HEK293 (cell line): ENCODE measurements at regions not wholly inside any gene's neighbourhood (a gene's known extent, or its start where the extent isn't known, plus 50 kb on each side); places are given as distances from the start of the nearest gene placed in this dataset.
"Not testable (repeated sequence)": the region's sequence is repeated elsewhere in the genome, so short reads cannot be mapped to it uniquely, and the experiment has no call there.

Experiments
- CTCF ChIA-PET: fragments of 350-600 bp; formaldehyde crosslinking; extraction: SDS; loops from one replicate; lab custom pipeline; 2021; ENCODE audit warnings: antibody characterized with exemption; lab: Yijun Ruan, JAX
- POLR2A ChIA-PET: fragments of 300-600 bp; formaldehyde crosslinking; extraction: SDS; loops from one replicate; lab custom pipeline; 2020; ENCODE audit warnings: antibody characterized with exemption, inconsistent platforms; lab: Yijun Ruan, JAX
- H3K27ac ChIP-seq: fragments of 200-500 bp; sonication (Bioruptor generic); 2 replicates; pipeline ENCODE4 v1.5.1; 2014; ENCODE audit warnings: low read depth, low read length, control low read depth, inconsistent platforms; ENCODE audit errors: extremely low read depth
- H3K36me3 ChIP-seq, 2 experiments: fragments of 200-500 bp in 1 of 2; sonication (Bioruptor generic) in 1 of 2; 1 replicate in 1 of 2; 2 replicates in 1 of 2; pipeline ENCODE4 v1.5.1; 2014 to 2017; ENCODE audit warnings: inconsistent platforms in 2 of 2, low read length in 2 of 2; ENCODE audit not compliant: control insufficient read depth in 2 of 2, insufficient read depth in 1 of 2
- H3K4me1 ChIP-seq: fragments of 200-500 bp; sonication (Bioruptor generic); 2 replicates; pipeline ENCODE4 v1.5.1; 2014; ENCODE audit warnings: mild to moderate bottlenecking, low read length, inconsistent platforms; ENCODE audit not compliant: control insufficient read depth, insufficient read depth
- H3K4me3 ChIP-seq: 2 replicates; pipeline ENCODE4 v1.5.1; 2011; ENCODE audit warnings: low read depth, mild to moderate bottlenecking, control low read depth, low read length, moderate library complexity
- H3K9me3 ChIP-seq: fragments of 200-500 bp; sonication (Bioruptor generic); 2 replicates; pipeline ENCODE4 v1.5.1; 2014; ENCODE audit warnings: low read depth, low read length, inconsistent platforms; ENCODE audit not compliant: control insufficient read depth, insufficient read depth
- BCL6B ChIP-seq: fragments of 450-650 bp; formaldehyde crosslinking; IDR thresholded peaks from 2 replicates; pipeline ENCODE4 v1.5.1; 2017; ENCODE audit warnings: missing biosample characterization, missing genetic modification characterization
- ELK4 ChIP-seq: IDR thresholded peaks from 2 replicates; pipeline ENCODE4 v1.6.1; 2011; ENCODE audit warnings: mild to moderate bottlenecking, low read depth, low read length, borderline replicate concordance
- SCRT1 ChIP-seq: fragments of 450-650 bp; formaldehyde crosslinking; IDR thresholded peaks from 2 replicates; pipeline ENCODE4 v1.5.1; 2016; ENCODE audit warnings: missing biosample characterization, missing genetic modification characterization, borderline replicate concordance
- ZBTB48 ChIP-seq: fragments of 450-650 bp; formaldehyde crosslinking; IDR thresholded peaks from 2 replicates; pipeline ENCODE4 v1.5.1; 2016; ENCODE audit warnings: missing biosample characterization, missing genetic modification characterization
- ZNF114 ChIP-seq: fragments of 450-650 bp; formaldehyde crosslinking; IDR thresholded peaks from 2 replicates; pipeline ENCODE4 v1.5.0; 2017; ENCODE audit warnings: missing biosample characterization, missing genetic modification characterization
- ZNF133 ChIP-seq: fragments of 450-650 bp; formaldehyde crosslinking; IDR thresholded peaks from 2 replicates; pipeline ENCODE4 v1.5.1; 2016; ENCODE audit warnings: missing biosample characterization, missing genetic modification characterization
- ZNF146 ChIP-seq: fragments of 450-650 bp; formaldehyde crosslinking; IDR thresholded peaks from 2 replicates; pipeline ENCODE4 v1.5.1; 2016; ENCODE audit warnings: missing biosample characterization, missing genetic modification characterization
- ZNF239 ChIP-seq: fragments of 450-650 bp; formaldehyde crosslinking; IDR thresholded peaks from 2 replicates; pipeline ENCODE4 v1.5.1; 2016; ENCODE audit warnings: missing biosample characterization, missing genetic modification characterization
- ZNF324 ChIP-seq: fragments of 450-650 bp; formaldehyde crosslinking; IDR thresholded peaks from 2 replicates; pipeline ENCODE4 v1.5.1; 2016; ENCODE audit warnings: missing biosample characterization, missing genetic modification characterization
- ZNF341 ChIP-seq: fragments of 450-650 bp; formaldehyde crosslinking; IDR thresholded peaks from 2 replicates; pipeline ENCODE4; 2016; ENCODE audit warnings: low read depth, missing biosample characterization, missing genetic modification characterization
- ZNF350 ChIP-seq: fragments of 450-650 bp; formaldehyde crosslinking; IDR thresholded peaks from 2 replicates; pipeline ENCODE4 v1.5.0; 2017; ENCODE audit warnings: missing biosample characterization, mild to moderate bottlenecking, missing genetic modification characterization
- ZNF404 ChIP-seq: fragments of 450-650 bp; formaldehyde crosslinking; IDR thresholded peaks from 2 replicates; pipeline ENCODE4 v1.5.1; 2017; ENCODE audit warnings: missing biosample characterization, missing genetic modification characterization
- ZNF529 ChIP-seq: fragments of 450-650 bp; formaldehyde crosslinking; IDR thresholded peaks from 2 replicates; pipeline ENCODE4 v1.5.1; 2017; ENCODE audit warnings: missing genetic modification characterization, missing biosample characterization; ENCODE audit not compliant: insufficient replicate concordance
- ZNF544 ChIP-seq: fragments of 450-650 bp; formaldehyde crosslinking; IDR thresholded peaks from 2 replicates; pipeline ENCODE4 v1.5.0; 2017; ENCODE audit warnings: missing biosample characterization, missing genetic modification characterization
- ZNF621 ChIP-seq: fragments of 450-650 bp; formaldehyde crosslinking; IDR thresholded peaks from 2 replicates; pipeline ENCODE4 v1.5.1; 2017; ENCODE audit warnings: missing biosample characterization, missing genetic modification characterization
- ZSCAN30 ChIP-seq: fragments of 450-650 bp; IDR thresholded peaks from 2 replicates; pipeline ENCODE4 v1.5.1; 2018; ENCODE audit warnings: missing biosample characterization, mild to moderate bottlenecking, missing genetic modification characterization, moderate library complexity

- ChIA-PET POLR2A (no interaction called here), CTCF (no interaction called here)
- peaks cover 10% of the 10 kb centered on the region for H3K4me1 ChIP-seq
- TF ChIP-seq BCL6B (tag by site-specific recombination) (no peak), ZNF324 (tag by site-specific recombination) (no peak), ELK4 (no peak), ZNF544 (tag by site-specific recombination) (no peak), ZNF133 (no peak), ZNF114 (tag by site-specific recombination) (no peak), ZSCAN30 (no peak), ZNF239 (no peak), ZNF529 (tag by site-specific recombination) (no peak), ZNF341 (tag by site-specific recombination) (no peak)
- no peaks in the 10 kb centered on the region for H3K36me3 ChIP-seq
- no peak overlapping the region for H3K4me3 ChIP-seq
- no peaks in the 10 kb centered on the region for H3K9me3 ChIP-seq
- no peak overlapping the region for H3K27ac ChIP-seq
Observed at GRCh38 chr12:92059960-92060359, 85.7 kb downstream of the BTG1 start.

GRCh38 chr12:92058664-92059063, 87.0 kb downstream of the BTG1 start:
- Histone ChIP-seq H3K9me3 (no peaks in the 10 kb centered on the region), H3K4me3 (no peak overlapping the region), H3K36me3 (no peaks in the 10 kb centered on the region), H3K27ac (no peak overlapping the region), H3K4me1 (no peaks in the 10 kb centered on the region)
- TF ChIP-seq SCRT1 (no peak), ZBTB48 (tag by site-specific recombination) (no peak), ZNF621 (tag by site-specific recombination) (no peak)
- ChIA-PET POLR2A (no interaction called here), CTCF (interaction anchor here (0.6 kb wide), 1 partner anchor 113 kb away, joined by 6 read pairs; no protein-coding TSS in a partner anchor)

GRCh38 chr12:92056756-92057155, 88.9 kb downstream of the BTG1 start:
- H3K9me3 ChIP-seq, H3K36me3 ChIP-seq, POLR2A ChIA-PET, H3K27ac ChIP-seq, H3K4me1 ChIP-seq, CTCF ChIA-PET, H3K4me3 ChIP-seq: not testable (repeated sequence)
- peak; percentile 80 for TF ChIP-seq ZNF146 (tag by site-specific recombination)

GRCh38 chr12:92056290-92056689, 89.4 kb downstream of the BTG1 start:
- CTCF ChIA-PET, result interaction anchor here (0.7 kb wide), 1 partner anchor 118 kb away, joined by 3 read pairs; no protein-coding TSS in a partner anchor
- no peak overlapping the region for H3K27ac ChIP-seq

More at GRCh38 chr12:92056290-92056689, 89.4 kb downstream of the BTG1 start:
- no peaks in the 10 kb centered on the region for H3K4me1 ChIP-seq
- no peaks in the 10 kb centered on the region for H3K9me3 ChIP-seq
- no peaks in the 10 kb centered on the region for H3K36me3 ChIP-seq
- POLR2A ChIA-PET, result no interaction called here
- TF ChIP-seq ZNF404 (tag by site-specific recombination) (no peak), ZNF350 (tag by site-specific recombination) (no peak)
- H3K4me3 ChIP-seq, result no peak overlapping the region
